ENCODE measurements at regions not wholly inside any gene's neighbourhood (a gene's known extent, or its start where the extent isn't known, plus 50 kb on each side); places are given as distances from the start of the nearest gene placed in this dataset.

- TF ChIP-seq MAX (CRISPR knock-in tag; IDR thresholded peaks at IDR 0.05) (no peak), TP53 (CRISPR knock-in tag; IDR thresholded peaks at IDR 0.05) (no peak), ERG (CRISPR knock-in tag; IDR thresholded peaks at IDR 0.05) (no peak)
Observed at GRCh38 chrX:84748965-84749656, 246.9 kb upstream of the HDX start (continued).

DNA sequence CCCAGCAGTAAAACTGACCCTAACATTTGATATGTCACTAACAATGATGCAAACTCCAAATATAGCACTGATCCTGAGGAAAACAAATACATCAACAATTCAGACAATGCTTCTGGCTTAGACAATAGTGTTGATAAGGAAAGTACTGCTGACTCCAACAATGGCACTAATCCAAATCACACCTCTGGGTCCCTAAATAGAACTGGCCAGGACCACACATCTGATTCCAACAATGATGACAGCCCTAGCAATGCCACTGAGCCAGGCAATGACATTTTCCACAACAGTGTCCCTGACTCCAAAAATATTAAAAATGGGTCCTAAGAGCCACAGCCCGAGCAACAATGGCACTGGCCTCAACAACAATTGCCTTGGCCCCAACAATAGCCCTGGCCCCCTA lies 243.1 kb upstream of the APOOL start:
- CTCF ChIA-PET, result no interaction called here
- H3K36me3 Mint-ChIP-seq, result no peaks in the 10 kb centered on the region
- H3K27me3 Mint-ChIP-seq (ENCODE audit: low read depth), result no peaks in the 10 kb centered on the region
- DNase-seq (ENCODE audit: low spot score) (no peak), ATAC-seq (no peak)
- no peaks in the 10 kb centered on the region for H3K9me3 Mint-ChIP-seq
- H3K27ac Mint-ChIP-seq, result no peak overlapping the region
- H3K4me1 Mint-ChIP-seq, result no peaks in the 10 kb centered on the region
- H3K4me3 Mint-ChIP-seq, result no peak overlapping the region
- POLR2A ChIA-PET, result no interaction called here
- TF ChIP-seq ZNF121 (CRISPR knock-in tag; IDR thresholded peaks at IDR 0.05) (no peak), ZNF281 (CRISPR knock-in tag; IDR thresholded peaks at IDR 0.05) (no peak), KAT7 (CRISPR knock-in tag; IDR thresholded peaks at IDR 0.05; ENCODE audit: borderline replicate concordance) (no peak), FOXP4 (CRISPR knock-in tag; IDR thresholded peaks at IDR 0.05) (no peak), FOXJ3 (CRISPR knock-in tag; IDR thresholded peaks at IDR 0.05; ENCODE audit: borderline replicate concordance) (no peak), USF2 (CRISPR knock-in tag; IDR thresholded peaks at IDR 0.05) (no peak), PRRX2 (CRISPR knock-in tag; IDR thresholded peaks at IDR 0.05) (no peak), ZNF512 (CRISPR knock-in tag; IDR thresholded peaks at IDR 0.05; ENCODE audit: borderline replicate concordance) (no peak), NFATC4 (CRISPR knock-in tag; IDR thresholded peaks at IDR 0.05) (no peak), SMAD3 (CRISPR knock-in tag; IDR thresholded peaks at IDR 0.05; ENCODE audit: borderline replicate concordance) (no peak), CTCF (IDR thresholded peaks at IDR 0.05) (no peak), ZNF396 (CRISPR knock-in tag; IDR thresholded peaks at IDR 0.05; ENCODE audit: borderline replicate concordance) (no peak), ZBTB43 (CRISPR knock-in tag; IDR thresholded peaks at IDR 0.05) (no peak)
- TF ChIP-seq, protein P1, sequence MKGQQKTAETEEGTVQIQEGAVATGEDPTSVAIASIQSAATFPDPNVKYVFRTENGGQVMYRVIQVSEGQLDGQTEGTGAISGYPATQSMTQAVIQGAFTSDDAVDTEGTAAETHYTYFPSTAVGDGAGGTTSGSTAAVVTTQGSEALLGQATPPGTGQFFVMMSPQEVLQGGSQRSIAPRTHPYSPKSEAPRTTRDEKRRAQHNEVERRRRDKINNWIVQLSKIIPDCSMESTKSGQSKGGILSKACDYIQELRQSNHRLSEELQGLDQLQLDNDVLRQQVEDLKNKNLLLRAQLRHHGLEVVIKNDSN (CRISPR knock-in tag; IDR thresholded peaks at IDR 0.05), result no peak
